H1 (cell line): ENCODE measurements at regions not wholly inside any gene's neighbourhood (a gene's known extent, or its start where the extent isn't known, plus 50 kb on each side); places are given as distances from the start of the nearest gene placed in this dataset.

ENCODE experiments used
- CTCF ChIA-PET: fragments of 300-600 bp; sonication (Branson Sonifier 250); formaldehyde crosslinking; loops from one replicate; lab custom pipeline; 2021; ENCODE audit not compliant: partially characterized antibody; lab: Charles Lee
- POLR2A ChIA-PET: fragments of 300-600 bp; sonication (Branson Sonifier 250); formaldehyde crosslinking; loops from one replicate; lab custom pipeline; 2021; ENCODE audit warnings: inconsistent platforms; ENCODE audit not compliant: partially characterized antibody; lab: Charles Lee
- DNase-seq, 2 experiments: peaks; one replicate each; pipeline versions ENCODE4 v3.0.0 to v3.0.0-alpha.2; 2010 to 2022; ENCODE audit warnings: low spot score in 2 of 2, low read depth in 1 of 2, mixed read lengths in 1 of 2
- FAIRE-seq: peaks from 2 replicates; lab custom pipeline; 2011; peaks lifted over from hg19 to GRCh38; lab: Jason Lieb, UNC
- H2AFZ ChIP-seq: 2 replicates; pipeline ENCODE4 v1.8.1; 2012; ENCODE audit warnings: low read length, inconsistent platforms
- H2AK5ac ChIP-seq: 2 replicates; pipeline ENCODE4 v1.6.1; 2013; ENCODE audit warnings: low read depth, low read length
- H2BK120ac ChIP-seq: replicated peaks from 2 replicates; pipeline ENCODE3; 2013; ENCODE audit warnings: low read depth, low read length, inconsistent platforms
- H2BK12ac ChIP-seq: 2 replicates; pipeline ENCODE4 v1.6.1; 2013; ENCODE audit warnings: low read depth, low read length
- H2BK15ac ChIP-seq: 2 replicates; pipeline ENCODE4 v1.6.1; 2013; ENCODE audit warnings: low read length
- H2BK20ac ChIP-seq: 2 replicates; pipeline ENCODE4 v1.6.1; 2013; ENCODE audit warnings: low read length
- H2BK5ac ChIP-seq: 2 replicates; pipeline ENCODE4 v1.6.1; 2013; ENCODE audit warnings: low read depth, low read length
- H3K14ac ChIP-seq: 2 replicates; pipeline ENCODE4 v1.6.1; 2013; ENCODE audit warnings: inconsistent platforms; ENCODE audit not compliant: insufficient read length
- H3K18ac ChIP-seq: 2 replicates; pipeline ENCODE4 v1.6.1; 2013; ENCODE audit warnings: low read length; ENCODE audit errors: extremely low read depth
- H3K23ac ChIP-seq: 2 replicates; pipeline ENCODE4 v1.6.1; 2013; ENCODE audit warnings: inconsistent platforms; ENCODE audit not compliant: insufficient read length
- H3K23me2 ChIP-seq: 2 replicates; pipeline ENCODE4 v1.6.1; 2013; ENCODE audit warnings: low read depth, low read length
- H3K27ac ChIP-seq: 2 replicates; pipeline ENCODE4 v1.6.1; 2011; ENCODE audit warnings: low read depth, low read length, inconsistent platforms
- H3K27me3 ChIP-seq, 4 experiments: replicated peaks in 1 of 4; 1 replicate in 1 of 4; 2 replicates in 3 of 4; pipeline versions ENCODE4 v1.6.1 to v1.8.1; 2011 to 2013; ENCODE audit warnings: low read length in 3 of 4, mild to moderate bottlenecking in 3 of 4, inconsistent platforms in 2 of 4, mixed read lengths in 2 of 4, moderate library complexity in 1 of 4; ENCODE audit not compliant: control insufficient read depth in 3 of 4, insufficient read depth in 3 of 4; ENCODE audit errors: extremely low read depth in 1 of 4
- H3K36me3 ChIP-seq, 4 experiments: 2 replicates each; pipeline versions ENCODE4 v1.6.1 to v1.8.1; 2011 to 2013; ENCODE audit warnings: mild to moderate bottlenecking in 4 of 4, low read length in 3 of 4, moderate library complexity in 2 of 4, control low read depth in 1 of 4, inconsistent platforms in 1 of 4; ENCODE audit not compliant: insufficient read depth in 4 of 4, control insufficient read depth in 2 of 4
- H3K4ac ChIP-seq: replicated peaks from 2 replicates; pipeline ENCODE3; 2013; ENCODE audit warnings: low read length, low read depth, mixed read lengths, inconsistent platforms; ENCODE audit not compliant: insufficient read length
- H3K4me1 ChIP-seq, 4 experiments: replicated peaks in 1 of 4; 1 replicate in 1 of 4; 2 replicates in 3 of 4; pipeline versions ENCODE4 v1.6.1 to v1.8.1; 2011 to 2013; ENCODE audit warnings: low read length in 3 of 4, inconsistent platforms in 2 of 4, mixed read lengths in 1 of 4; ENCODE audit not compliant: insufficient read depth in 4 of 4, control insufficient read depth in 3 of 4
- H3K4me2 ChIP-seq, 2 experiments: 2 replicates each; pipeline versions ENCODE4 v1.6.1 to v1.8.1; 2011 to 2013; ENCODE audit warnings: low read depth in 2 of 2, low read length in 2 of 2, control low read depth in 1 of 2, inconsistent platforms in 1 of 2, mild to moderate bottlenecking in 1 of 2; ENCODE audit not compliant: insufficient read depth in 1 of 2
- H3K4me3 ChIP-seq, 4 experiments: fragments of 200-600, 300-600 bp in 1 of 4; sonication (generic), shearing (Covaris generic), sonication (Bioruptor Twin) in 1 of 4; 2 replicates each; pipeline versions ENCODE4 v1.5.1 to v1.8.1; 2011 to 2016; ENCODE audit warnings: low read length in 4 of 4, low read depth in 3 of 4, control low read depth in 2 of 4, inconsistent platforms in 2 of 4, mild to moderate bottlenecking in 2 of 4, mixed read lengths in 1 of 4, moderate library complexity in 1 of 4; ENCODE audit not compliant: insufficient read depth in 2 of 4; ENCODE audit errors: extremely low read depth in 1 of 4
- H3K56ac ChIP-seq: replicated peaks from 2 replicates; pipeline ENCODE3; 2013; ENCODE audit warnings: low read depth, mild to moderate bottlenecking, mixed read lengths, low read length, inconsistent platforms; ENCODE audit not compliant: insufficient read length
- H3K79me1 ChIP-seq: 2 replicates; pipeline ENCODE4 v1.6.1; 2013; ENCODE audit warnings: low read depth, low read length, control low read depth
- H3K79me2 ChIP-seq, 2 experiments: 2 replicates each; pipeline versions ENCODE4 v1.6.1 to v1.8.1; 2012 to 2013; ENCODE audit warnings: low read length in 2 of 2, mild to moderate bottlenecking in 2 of 2, inconsistent platforms in 1 of 2; ENCODE audit not compliant: insufficient read depth in 2 of 2, control insufficient read depth in 1 of 2
- H3K9ac ChIP-seq, 4 experiments: replicated peaks in 1 of 4; 1 replicate in 1 of 4; 2 replicates in 3 of 4; pipeline versions ENCODE4 v1.6.1 to v1.8.1; 2011 to 2013; ENCODE audit warnings: low read depth in 3 of 4, low read length in 3 of 4, control low read depth in 2 of 4, mild to moderate bottlenecking in 2 of 4, moderate library complexity in 2 of 4, inconsistent platforms in 1 of 4; ENCODE audit errors: extremely low read depth in 1 of 4
- H3K9me3 ChIP-seq, 2 experiments: 2 replicates each; pipeline versions ENCODE4 v1.6.1 to v1.8.1; 2012 to 2013; ENCODE audit warnings: mild to moderate bottlenecking in 2 of 2, moderate library complexity in 2 of 2, control low read depth in 1 of 2, inconsistent platforms in 1 of 2, low read depth in 1 of 2, low read length in 1 of 2, mixed read lengths in 1 of 2; ENCODE audit not compliant: insufficient read depth in 2 of 2
- H4K20me1 ChIP-seq, 2 experiments: replicated peaks in 1 of 2; 2 replicates each; pipeline versions ENCODE3 to v1.8.1; 2011 to 2013; ENCODE audit warnings: inconsistent platforms in 2 of 2, low read length in 2 of 2, mild to moderate bottlenecking in 1 of 2; ENCODE audit not compliant: insufficient read depth in 2 of 2, control insufficient read depth in 1 of 2
- H4K5ac ChIP-seq: 2 replicates; pipeline ENCODE4 v1.6.1; 2013; ENCODE audit warnings: low read length, low read depth, mixed read lengths, inconsistent platforms; ENCODE audit not compliant: insufficient read length
- H4K8ac ChIP-seq: 2 replicates; pipeline ENCODE4 v1.8.0; 2013; ENCODE audit warnings: mild to moderate bottlenecking, moderate library complexity, low read length, inconsistent platforms; ENCODE audit not compliant: insufficient read depth; ENCODE audit errors: extremely low read depth
- H4K91ac ChIP-seq: replicated peaks from 2 replicates; pipeline ENCODE3; 2013; ENCODE audit warnings: low read length, mixed read lengths, inconsistent platforms; ENCODE audit not compliant: insufficient read length
- GABPA ChIP-seq: IDR thresholded peaks from 2 replicates; pipeline ENCODE4 v1.6.1; 2011; ENCODE audit warnings: mild to moderate bottlenecking, low read length, moderate library complexity, borderline replicate concordance; ENCODE audit not compliant: insufficient read depth
- SP2 ChIP-seq: IDR thresholded peaks from 2 replicates; pipeline ENCODE4 v1.6.1; 2012; ENCODE audit warnings: mild to moderate bottlenecking, low read length, inconsistent platforms
- WGBS, 2 experiments: shearing (Covaris generic) in 1 of 2; methylation state at CpG; one replicate each; pipeline versions ENCODE4 v1.1.6 to v1.1.7; 2013 to 2015; ENCODE audit warnings: low lambda C conversion rate in 2 of 2, mixed read lengths in 2 of 2, inconsistent platforms in 1 of 2, low coverage in 1 of 2, missing lambda C conversion rate in 1 of 2; ENCODE audit not compliant: insufficient replicate concordance in 2 of 2, insufficient coverage in 1 of 2, insufficient read length in 1 of 2; ENCODE audit errors: extremely low coverage in 1 of 2, missing lambda C conversion rate in 1 of 2; 5-methylcytosine and 5-hydroxymethylcytosine counted together

GRCh38 chr12:42854208-42854607 lies 264.7 kb upstream of the PRICKLE1 start:
- Histone ChIP-seq H2BK12ac (no peak overlapping the region), H4K8ac (no peak overlapping the region), H3K23ac (no peak overlapping the region), H2BK5ac (no peak overlapping the region), H3K79me2 (no peaks in the 10 kb centered on the region), H3K14ac (no peak overlapping the region), H3K9me3 (no peaks in the 10 kb centered on the region), H2BK120ac (no peak overlapping the region), H3K79me1 (no peaks in the 10 kb centered on the region), H4K20me1 (no peaks in the 10 kb centered on the region), H4K91ac (no peak overlapping the region), H3K4ac (no peak overlapping the region), H3K36me3 (no peaks in the 10 kb centered on the region), H3K23me2 (no peaks in the 10 kb centered on the region), H3K27ac (no peak overlapping the region), H2AK5ac (no peak overlapping the region), H3K4me2 (no peak overlapping the region), H3K4me3 (no peak overlapping the region), H3K9ac (no peak overlapping the region), H3K18ac (no peak overlapping the region), H2BK20ac (no peak overlapping the region), H3K4me1 (no peaks in the 10 kb centered on the region), H2AFZ (no peak overlapping the region), H3K56ac (no peak overlapping the region), H4K5ac (no peak overlapping the region), H3K27me3 (no peaks in the 10 kb centered on the region), H2BK15ac (no peak overlapping the region)
- DNase-seq, result no peak
- 96% methylated on average over 2 of the region's 2 CpGs; no CpG with 5 or more reads in 1 of the 2 experiments for WGBS, 2 experiments
- FAIRE-seq, result no peak
- CTCF ChIA-PET, result no interaction called here
- POLR2A ChIA-PET, result no interaction called here
- no peak for TF ChIP-seq SP2
- no peak for TF ChIP-seq GABPA
